ENCODE measurements at regions not wholly inside any gene's neighbourhood (a gene's known extent, or its start where the extent isn't known, plus 50 kb on each side); places are given as distances from the start of the nearest gene placed in this dataset.

- TF ChIP-seq CTCF (IDR thresholded peaks at IDR 0.05) = no peak
- no peak for TF ChIP-seq ZFX (IDR thresholded peaks at IDR 0.05; ENCODE audit: borderline replicate concordance)
Measured at GRCh38 chr22:48534395-48534958, 1293.2 kb downstream of the BRD1 start.
